RPMI8226 (cell line): ENCODE measurements at regions not wholly inside any gene's neighbourhood (a gene's known extent, or its start where the extent isn't known, plus 50 kb on each side); places are given as distances from the start of the nearest gene placed in this dataset.

Source experiments
- DNase-seq: peaks from one replicate; pipeline ENCODE4 v3.0.0-alpha.2; 2015

DNA sequence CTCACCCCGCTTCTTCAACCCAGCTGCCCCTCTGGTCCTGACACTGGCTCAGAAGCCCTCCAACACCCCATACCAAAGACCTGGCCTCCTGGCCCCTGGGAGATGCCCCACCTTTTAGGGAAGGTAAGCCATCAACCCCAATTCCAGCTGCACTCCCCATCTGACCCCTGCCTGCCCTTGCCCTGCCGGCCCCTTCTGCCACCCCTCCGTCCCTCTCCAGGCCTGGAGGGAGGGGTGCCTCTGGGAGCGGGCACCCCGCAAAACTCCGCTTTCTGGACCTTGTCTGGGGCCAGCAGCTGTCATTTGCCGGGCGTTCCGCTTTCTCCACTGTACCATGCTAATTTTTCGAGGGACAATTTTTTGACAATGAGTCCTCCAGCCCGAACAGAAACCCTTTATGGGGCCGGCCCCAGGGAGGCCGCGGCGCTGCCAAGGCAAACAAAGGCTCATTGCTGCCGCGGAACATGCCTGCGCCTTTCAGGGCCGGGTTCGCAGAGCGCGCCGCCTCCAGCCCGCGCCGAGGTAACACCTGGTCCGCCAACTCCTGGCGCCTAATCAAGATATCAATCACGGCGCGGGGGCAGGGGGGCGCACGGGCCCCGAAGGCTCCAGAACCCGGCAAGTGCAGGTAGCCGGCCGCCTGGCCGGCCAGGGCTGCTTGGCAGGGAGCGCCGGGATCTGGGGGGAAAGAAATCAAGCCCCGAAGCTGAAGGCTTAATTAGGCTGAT, 96.0 kb downstream of the INHBB start:
- DNase-seq: peak; percentile 57

DNA sequence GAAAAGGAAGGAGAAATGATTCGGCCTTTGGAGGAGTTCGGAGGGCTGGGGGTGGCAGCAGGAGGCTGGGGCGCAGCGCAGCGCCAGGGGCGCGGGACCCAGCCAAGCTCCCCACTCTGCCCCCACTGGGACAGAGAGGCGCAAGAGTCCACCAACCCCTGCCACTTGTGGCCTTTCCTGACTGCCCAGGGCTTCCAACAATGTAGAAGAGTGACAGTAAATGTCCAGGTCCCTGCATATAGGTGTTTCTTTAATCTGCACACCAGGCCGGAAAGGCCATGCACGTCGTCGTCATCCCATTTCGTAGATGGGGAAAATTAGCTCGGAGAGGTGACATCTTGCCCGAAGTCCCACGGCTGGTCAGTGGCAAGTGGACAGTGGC, 96.6 kb downstream of the INHBB start:
- no peak for DNase-seq

DNA sequence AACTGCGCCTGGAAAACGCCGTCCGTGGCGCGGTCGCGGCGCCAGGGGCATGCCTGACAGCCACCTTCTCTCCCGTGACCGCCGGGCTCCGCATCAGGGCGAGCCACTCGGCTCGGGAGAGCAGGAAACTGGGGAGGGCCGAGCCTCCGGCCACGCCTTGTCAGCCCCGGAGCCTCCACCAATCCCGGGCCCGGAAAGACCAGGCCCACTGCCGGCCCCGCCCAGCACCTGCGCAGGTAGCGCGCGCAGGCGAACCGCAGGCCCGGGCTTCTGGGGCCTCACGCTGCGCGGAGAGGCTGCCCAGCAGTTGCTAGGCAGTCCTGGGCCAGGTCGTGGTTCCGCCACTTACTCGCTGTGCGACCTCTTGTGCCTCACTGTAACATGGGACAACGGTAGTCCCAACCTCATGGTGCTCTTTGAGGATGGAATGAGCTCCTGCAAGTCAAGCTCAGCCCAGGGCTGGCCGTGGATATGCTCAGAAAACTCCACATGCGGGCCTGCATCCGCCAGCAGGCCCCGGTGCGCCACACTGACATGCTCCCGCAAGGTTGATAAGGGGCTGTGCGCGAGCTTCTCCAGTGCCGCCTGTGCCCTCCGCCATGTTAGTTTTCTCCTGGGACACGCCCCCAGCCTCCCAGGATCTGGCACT, 97.1 kb downstream of the INHBB start:
- peak; percentile 75 for DNase-seq

DNA sequence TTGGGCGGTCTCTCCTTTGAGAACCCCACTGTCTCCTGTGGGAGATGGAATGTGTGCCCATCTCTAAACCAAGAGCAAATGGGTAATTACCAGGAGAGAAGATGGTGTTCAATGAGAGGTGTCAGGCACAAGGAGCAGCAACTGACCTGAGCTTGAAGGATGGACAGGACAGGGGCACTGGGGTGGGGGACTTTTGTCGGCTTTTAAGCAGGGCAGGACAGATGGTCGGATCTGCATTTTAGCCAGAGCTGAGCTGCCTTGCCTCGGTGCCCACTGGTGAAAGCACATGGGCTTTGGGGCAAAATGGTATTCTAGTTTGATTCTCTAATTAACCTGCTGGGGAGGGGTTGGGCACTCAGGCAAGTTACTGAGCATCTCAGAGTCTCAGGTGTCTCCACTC, 98.0 kb downstream of the INHBB start:
- DNase-seq: no peak

DNA sequence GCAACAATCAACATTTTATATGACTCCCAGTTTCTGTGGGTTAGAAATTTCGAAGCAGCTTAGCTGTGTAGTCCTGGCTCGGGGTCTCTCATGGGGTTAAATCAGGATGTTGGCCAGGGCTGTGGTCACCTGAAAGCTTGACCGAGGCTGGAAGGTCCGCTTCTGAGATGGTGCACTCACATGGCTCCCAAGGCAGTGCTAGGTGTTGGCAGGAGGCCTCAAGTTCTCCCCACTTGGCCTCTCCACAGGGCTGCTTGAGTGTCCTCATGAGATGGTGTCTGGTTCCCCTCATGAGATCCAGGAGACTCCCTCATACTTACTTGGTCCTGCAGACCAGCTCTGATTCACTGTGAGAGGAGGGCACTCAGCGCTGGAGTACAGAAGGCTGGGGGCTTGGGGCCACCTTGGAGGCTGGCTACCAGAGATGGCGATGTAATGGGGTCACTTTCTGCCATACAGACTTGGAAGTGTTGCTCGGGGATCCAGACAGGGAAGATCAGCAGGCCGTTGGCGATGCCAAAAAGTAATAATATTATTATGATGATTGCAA, 98.8 kb downstream of the INHBB start:
- DNase-seq: no peak

DNA sequence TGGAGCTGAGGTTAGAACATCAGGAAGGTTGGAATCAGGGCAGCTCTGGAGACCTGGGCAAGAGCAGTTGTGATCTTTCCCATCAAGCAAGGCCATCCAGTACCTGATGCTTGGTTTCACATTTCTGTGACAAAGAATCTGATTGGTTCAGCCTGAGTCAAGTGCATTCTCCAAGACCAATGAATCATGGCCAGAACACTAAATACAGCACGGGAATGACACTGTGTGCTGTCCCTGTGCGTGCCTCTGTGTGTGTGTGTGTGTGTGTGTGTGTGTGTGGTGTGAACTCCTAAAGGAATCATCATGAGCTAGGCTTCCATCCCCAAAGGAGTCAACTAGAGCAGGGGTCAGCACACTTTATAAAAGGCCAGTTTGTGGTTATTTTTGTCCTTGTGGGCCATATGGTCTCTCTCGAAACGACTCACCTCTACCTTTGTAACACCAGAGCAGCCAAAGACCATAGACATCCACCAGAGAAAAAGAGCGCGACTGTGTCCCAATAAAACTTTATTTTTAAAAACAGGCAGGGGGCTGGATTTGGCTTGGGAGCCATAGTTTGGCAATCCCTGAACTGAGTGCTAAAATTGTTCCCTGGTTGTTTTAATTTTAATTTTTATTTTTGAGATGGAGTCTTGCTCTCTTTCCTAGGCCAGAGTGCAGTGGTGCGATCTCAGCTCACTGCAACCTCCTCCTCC, 99.7 kb downstream of the INHBB start:
- DNase-seq: no peak

DNA sequence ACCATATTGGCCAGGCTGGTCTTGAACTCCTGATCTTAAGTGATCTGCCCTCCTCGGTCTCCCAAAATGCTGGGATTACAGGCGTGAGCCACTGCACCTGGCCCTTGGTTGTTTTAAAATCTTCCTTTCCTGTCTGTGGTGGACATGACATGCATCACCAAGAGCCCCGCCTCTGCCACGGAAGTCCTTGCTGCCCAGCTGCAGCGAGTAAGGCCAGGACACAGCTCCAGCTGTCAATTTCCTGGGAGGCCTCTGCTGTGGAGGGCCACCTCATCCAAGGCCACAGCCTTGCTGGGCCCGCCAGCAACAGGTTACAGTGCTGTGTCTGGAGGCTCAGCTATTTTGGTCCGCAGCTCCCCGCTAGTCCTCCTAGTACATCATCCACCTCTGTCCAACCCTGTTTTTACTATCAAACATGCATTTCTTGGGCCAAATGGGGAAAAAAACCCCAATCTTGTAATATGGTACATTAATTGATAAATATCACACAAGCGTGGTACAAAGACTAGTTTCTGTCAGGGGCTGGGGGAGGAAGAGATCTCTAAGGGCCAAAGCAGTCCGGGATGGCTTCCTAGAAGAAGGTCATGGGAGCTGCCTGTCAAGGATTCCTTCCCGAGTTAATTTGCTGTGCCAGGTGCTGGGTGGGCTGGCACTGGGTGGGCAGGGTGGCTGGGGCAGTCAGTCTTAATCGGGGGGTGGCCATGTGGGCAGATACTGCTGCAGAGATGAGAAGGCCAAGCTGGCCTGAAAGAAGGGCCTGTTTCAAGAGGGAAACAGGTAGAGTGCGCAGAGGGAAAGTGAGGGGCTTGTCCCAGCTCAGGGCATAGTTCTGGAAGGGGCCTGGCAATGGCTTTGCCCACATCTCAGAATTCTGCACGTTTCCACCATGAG, 100.5 kb downstream of the INHBB start:
- DNase-seq: no peak

DNA sequence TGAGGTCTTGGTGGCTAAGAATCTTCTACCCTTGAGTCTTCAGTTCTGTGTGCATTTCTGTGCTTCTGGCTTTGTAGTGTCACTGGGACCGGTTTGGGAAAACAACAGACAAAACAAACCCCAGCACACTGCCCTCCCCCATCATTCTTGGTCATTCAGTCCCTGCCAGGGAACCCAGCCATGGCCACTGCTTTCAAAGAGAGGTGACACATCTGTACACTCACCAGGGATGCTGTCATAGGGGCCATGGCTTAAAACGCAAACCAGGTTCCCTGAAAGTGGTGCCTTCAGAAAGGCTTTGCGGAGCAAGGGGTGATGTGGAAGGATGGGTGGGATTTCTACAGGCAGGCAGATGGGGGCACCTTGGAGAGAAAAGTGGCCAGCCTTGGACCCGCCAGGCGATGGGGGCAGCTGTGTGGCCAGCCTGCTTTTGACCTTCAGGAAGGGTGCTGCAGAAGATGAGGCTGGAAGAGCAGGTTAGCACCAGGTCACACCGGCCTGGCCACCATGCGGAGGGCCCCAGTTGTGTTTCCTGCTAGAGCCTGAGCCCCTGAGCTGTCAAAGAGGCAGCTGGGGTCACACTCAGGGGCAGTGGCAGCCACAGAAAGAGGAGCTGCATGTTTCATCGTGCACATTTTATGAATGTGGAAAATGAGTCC, 101.3 kb downstream of the INHBB start:
- DNase-seq: no peak

DNA sequence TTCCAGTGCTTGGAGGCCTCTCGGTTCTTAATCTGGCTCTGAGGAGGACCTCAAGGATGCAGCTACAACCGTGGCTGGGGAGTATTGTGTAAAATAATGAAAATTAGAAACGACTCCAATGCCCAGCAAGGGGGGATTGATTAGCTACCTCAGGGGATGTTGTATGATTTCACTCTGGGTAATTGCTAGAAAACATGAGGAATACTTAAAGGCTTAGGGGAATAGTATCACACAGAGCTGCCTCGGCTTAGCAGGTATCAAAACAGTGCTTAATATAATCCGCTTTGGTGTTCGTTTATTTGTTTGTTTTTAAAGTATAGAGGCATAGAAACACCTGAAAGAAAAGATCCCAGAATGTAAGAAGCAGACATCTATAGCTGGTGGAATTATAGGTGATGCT, 102.5 kb downstream of the INHBB start:
- no peak for DNase-seq

DNA sequence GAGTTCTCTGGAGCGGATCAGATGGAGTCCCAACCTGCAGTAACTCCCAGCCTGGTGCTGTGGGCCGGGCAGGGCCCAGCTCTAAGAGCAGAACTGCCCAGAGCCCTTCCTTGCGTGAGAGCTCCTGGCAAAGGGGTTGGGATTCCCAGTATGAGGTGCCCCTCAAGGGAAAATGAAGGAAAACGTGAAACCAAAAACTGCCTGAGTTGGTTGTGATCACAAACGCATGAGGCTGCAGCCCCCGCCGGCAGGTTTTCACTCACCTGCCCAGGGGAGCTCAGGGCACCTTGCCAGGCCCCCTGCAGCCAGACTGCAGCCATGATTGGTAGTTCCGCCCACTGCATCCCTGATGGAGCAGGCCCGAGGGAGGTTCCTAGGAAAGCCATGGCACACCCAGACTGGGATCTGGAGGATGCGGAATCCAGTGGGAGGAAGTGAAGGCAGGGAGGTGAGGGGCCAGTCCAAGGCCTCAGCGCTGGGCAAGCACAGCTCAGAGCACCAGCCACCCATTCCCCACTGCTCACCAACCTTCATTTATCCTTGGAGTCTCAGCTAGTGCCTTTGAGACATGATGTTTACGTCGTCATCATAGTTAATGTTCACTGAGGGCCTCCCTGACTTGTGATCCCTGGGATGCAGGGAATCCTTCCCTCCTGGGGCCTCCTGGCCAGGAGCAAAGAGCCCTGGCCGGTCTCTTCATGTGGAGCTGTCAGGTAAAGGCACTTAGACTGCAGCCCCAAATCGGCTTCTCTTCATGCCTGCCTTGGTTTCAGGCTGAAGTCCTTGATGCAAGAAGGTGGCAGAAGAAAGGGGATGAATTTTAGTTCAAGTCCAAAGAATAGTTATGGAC, 103.2 kb downstream of the INHBB start:
- no peak for DNase-seq

DNA sequence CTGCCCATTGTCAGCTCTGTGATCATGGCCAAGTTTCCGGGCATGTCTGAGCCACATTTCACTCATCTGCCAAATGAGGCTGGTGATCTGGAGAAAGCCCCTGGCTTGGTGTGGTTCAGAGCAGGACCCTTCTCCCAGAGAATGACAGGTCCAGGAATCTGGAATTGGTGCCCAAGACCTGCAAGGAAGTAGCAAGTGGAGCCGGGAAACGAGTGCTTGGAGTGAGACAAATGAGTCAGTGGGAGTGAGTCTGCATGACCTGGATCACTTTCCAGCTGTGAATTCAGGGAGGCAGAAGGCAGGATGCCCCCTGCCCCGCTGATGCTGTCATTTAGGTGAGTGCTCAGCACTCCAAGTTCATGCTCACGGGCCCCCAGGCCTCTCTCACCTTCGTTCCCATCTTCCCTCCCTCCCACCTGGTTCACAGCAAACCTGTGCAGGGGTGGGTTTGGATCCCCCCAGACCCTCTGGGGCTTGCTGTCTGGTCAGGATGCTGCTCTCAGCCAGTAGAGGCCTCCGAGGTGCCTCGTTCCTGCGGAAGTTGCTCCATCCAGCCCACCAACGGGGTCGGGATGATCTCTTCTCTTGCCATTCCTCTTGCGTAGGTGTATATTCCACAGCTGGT, 104.4 kb downstream of the INHBB start:
- no peak for DNase-seq

DNA sequence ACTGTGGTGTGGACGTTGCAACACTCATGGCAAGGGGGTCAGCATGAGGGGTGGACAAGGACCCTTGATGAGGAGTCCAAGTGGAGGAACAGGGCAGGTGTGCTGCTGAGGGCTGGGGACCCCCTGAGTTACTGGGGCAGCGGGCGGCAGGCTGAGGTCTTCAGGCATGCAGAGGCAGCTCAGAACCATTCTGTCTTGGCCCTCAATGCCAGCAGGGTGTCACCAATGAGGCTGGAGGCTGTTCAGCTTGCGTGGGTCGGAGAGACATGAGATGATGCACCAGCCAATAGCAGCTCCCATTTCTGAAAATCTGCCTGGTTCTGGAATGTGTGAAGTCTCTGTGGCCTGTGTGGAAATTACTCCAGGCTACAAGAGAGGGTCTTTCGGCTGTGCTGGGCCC, 105.4 kb downstream of the INHBB start:
- no peak for DNase-seq

DNA sequence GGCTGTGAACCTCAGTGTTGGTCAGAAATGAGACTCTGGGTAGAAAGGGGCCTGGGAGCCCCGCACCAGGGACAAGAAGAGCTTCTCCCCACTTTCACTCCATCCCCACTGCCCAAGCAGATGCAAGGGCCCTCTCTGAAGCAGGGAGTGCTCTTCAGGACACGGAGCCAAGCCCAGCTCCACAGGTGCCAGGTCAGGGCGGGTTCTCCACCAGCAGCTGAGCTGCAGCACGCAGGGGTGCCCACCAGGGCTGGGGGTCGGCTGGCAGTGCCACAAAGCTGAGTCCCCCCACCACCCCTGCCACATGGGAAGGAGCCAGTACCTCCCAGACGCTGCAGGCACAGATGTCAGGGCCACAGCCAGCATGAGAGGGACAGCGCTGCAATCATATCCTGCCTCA, 106.2 kb downstream of the INHBB start:
- DNase-seq: no peak

DNA sequence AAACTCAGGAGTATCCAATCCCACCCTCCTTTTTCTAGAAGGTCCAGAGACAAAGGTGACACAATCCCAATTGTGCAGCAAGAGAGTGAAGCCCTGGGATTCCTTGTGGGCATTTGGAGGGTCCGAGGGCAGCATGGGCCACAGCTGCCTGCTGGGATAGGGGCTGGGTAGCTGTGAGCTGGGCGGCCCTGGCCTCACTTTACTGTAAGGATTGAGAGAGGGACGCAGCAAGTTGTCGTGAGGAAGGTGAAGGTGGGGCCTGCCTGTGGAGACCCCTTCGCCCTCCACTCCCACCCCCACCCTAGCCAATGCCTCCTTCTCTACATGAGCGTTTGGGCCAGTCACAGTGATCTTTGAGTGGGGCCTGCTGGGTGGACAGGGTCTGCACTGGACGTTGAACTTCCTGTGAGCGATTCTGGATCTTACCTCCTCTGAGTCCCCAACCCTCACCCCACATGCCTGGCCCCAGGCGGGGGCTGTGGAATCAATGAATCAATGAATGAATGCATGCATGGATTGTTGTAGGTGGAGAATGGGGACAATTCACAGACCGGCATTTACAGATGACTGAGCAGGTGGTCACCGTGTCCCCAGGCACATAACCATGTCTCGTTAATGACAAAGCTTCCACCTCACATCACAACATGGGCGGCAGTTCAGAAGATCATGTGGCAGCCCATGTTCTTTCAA, 107.2 kb downstream of the INHBB start:
- no peak for DNase-seq

DNA sequence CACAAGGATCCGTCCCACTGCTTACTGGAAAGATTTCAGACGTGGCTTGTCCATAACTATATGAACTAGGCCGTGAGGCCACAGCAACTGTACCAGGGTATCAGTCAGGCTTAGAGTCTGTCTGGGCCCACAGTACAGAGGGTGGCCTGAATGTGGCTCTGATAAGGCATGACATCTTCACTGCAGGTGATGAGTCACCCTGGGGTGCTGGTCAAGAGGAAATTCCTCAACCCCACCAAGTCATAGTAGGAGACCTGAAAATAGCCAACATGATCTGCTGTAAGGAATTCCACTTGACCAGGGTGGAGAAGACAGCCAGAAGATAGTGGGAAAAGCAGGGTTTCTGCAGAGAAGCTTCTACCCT, 107.7 kb downstream of the INHBB start:
- DNase-seq: no peak

DNA sequence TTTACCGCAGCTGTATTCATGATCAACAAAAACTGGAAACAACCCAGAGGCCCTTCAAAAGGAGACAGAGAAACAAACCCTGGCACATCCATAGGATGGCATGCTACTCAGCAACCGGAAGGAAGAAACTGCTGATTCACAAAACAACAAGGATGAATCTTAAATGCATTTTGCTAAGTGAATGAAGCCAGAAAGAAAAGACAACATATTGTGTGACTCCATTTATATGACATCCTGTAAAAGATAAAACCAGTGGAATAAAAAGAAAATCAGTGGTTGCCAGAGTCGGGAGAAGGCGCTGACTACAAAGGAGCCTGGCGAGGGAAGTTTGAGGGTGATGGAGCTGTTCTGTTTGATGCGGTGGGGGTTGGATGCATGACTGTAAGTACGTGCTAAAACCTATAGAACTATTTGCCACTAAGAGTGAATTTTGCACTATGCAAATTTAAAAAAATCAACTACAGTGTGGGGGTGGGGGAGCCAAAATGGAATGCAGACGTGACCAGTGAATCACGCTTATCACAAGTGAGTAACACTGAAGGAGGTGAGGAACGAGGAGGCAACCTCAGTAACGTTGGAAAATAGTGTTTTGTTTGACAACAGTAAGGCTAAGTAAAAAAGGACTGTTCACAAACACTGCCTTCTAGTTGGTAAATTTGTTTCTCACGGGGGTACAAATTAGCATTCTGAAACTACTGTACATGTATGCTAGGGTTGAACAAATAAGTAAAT, 108.9 kb downstream of the INHBB start:
- DNase-seq: no peak

DNA sequence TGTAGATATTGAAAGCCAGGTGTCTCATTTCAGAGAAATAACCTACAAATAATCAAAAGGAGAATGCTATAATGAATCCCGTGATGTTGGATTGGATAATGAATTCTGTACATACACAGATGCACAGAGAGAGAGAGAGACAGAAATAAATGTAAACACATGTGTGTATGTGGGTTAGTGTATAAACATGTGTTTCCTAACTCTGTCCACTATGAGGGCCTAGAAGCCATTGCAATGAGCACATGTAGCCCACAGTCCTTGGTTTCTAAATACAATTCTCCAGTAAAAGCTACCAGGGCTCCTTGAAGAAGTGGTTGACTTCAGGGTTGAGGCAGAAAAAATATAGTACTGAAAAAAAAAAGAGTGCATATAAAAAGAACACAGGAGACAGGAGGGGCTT, 109.5 kb downstream of the INHBB start:
- no peak for DNase-seq

DNA sequence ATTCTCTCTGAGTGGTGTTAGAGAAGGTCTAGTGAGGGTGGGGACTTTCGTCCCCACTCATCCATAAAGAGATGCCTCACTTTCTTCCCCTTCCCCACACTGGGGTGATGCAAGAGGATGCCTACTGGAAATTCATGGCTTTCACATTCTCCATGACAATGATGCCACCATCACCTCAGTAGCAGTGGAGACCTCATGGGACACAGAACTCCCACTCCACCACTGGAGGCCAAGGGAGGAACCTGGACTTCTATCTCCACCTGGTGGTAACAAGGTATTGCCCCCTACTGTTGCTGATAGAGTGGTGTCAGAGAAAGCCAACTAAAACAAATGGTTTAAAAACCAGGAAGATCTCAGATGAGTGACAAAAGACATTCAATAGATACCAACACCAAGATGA, 110.9 kb downstream of the INHBB start:
- DNase-seq: no peak

DNA sequence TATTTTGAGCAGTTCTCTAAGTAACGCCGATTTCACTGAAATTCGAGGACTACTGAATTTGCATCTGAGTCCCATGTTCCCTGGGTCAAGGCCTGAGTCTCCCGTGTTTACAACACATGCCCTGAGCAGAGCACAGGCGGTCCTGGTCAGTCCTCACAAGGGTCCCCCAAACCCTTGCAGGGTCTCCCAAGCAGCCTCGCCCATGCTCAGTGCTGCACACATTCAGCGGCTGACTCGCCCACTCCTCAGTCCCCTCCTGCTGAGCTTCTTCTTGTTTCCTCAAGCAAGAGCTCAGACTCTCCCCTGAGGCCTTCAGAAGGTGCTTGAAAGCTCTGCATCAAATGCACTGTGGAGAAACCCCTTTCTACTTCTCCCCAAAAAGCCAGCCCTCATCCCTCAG, 114.6 kb downstream of the INHBB start:
- no peak for DNase-seq

DNA sequence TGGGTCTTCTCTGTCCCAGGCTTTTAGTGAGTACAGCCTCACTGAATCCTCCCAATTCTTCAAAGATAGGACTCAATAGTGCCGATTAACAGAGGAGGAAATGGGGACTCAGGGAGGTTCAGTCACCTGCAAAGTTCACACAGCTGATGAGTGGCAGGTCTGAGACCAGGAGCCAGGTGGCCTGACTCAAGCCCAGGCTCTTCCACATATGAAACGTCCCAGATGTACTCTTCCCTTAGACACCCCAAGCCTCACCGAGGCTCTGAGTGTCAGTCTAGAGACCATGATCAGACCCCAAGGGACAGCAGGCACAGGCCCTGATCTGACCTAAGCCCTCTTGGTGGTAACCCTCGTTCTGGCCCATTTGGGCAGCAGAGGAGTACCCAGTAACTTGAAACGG, 115.2 kb downstream of the INHBB start:
- DNase-seq: no peak
